Right atrium auricular region (tissue), 2 donors: ENCODE measurements at regions not wholly inside any gene's neighbourhood (a gene's known extent, or its start where the extent isn't known, plus 50 kb on each side); places are given as distances from the start of the nearest gene placed in this dataset.
"Not testable (repeated sequence)": the region's sequence is repeated elsewhere in the genome, so short reads cannot be mapped to it uniquely, and the experiment has no call there.

ENCODE experiments used
- DNase-seq: peaks from one replicate; pipeline ENCODE4 v3.0.0-alpha.2; 2019; ENCODE audit warnings: low spot score
- H3K27ac ChIP-seq, 2 donors: fragments of 200-600 bp; sonication (generic); 1 replicate in 1 of 2; 2 replicates in 1 of 2; pipeline ENCODE4 v1.5.1; 2016 to 2019
- H3K27me3 ChIP-seq, 2 donors: fragments of 200-600 bp; sonication (generic); one replicate each; pipeline versions ENCODE4 v1.5.1 to v1.6.0; 2017 to 2019
- H3K36me3 ChIP-seq: fragments of 200-600 bp; sonication (generic); one replicate; pipeline ENCODE4 v1.5.1; 2016
- H3K4me1 ChIP-seq, 2 donors: fragments of 200-600 bp; sonication (generic); one replicate each; pipeline versions ENCODE4 v1.5.1 to v1.6.0; 2017 to 2019
- H3K4me3 ChIP-seq, 2 donors: fragments of 200-600 bp; sonication (generic); 1 replicate in 1 of 2; 2 replicates in 1 of 2; pipeline ENCODE4 v1.5.1; 2017 to 2019; ENCODE audit warnings: mild to moderate bottlenecking in 1 of 2, moderate library complexity in 1 of 2
- H3K9me3 ChIP-seq, 2 donors: fragments of 200-600 bp; sonication (generic); one replicate each; pipeline ENCODE4 v1.5.1; 2019
- CTCF ChIP-seq, 2 donors: fragments of 200-600 bp; sonication (generic); IDR thresholded peaks; one replicate each; pipeline ENCODE4 v1.5.1; 2019; ENCODE audit warnings: antibody characterized with exemption in 2 of 2

GRCh38 chr14:84496677-84497076, 1033.3 kb upstream of the FLRT2 start:
- DNase-seq: no peak
- Histone ChIP-seq H3K36me3 (no peaks in the 10 kb centered on the region), H3K4me1 (no peaks in the 10 kb centered on the region), H3K4me3 (no peak overlapping the region), H3K27ac (no peak overlapping the region), H3K27me3 (no peaks in the 10 kb centered on the region), H3K9me3 (no peaks in the 10 kb centered on the region)
- TF ChIP-seq CTCF (IDR thresholded peaks at IDR 0.05): no peak

GRCh38 chr14:84512823-84513222, 1017.1 kb upstream of the FLRT2 start:
- H3K36me3 ChIP-seq, H3K4me1 ChIP-seq, DNase-seq, H3K27ac ChIP-seq, H3K27me3 ChIP-seq, H3K4me3 ChIP-seq, H3K9me3 ChIP-seq: not testable (repeated sequence)

GRCh38 chr14:84519836-84520235, 1010.1 kb upstream of the FLRT2 start:
- H3K36me3 ChIP-seq: no peaks in the 10 kb centered on the region
- no peak overlapping the region for H3K4me3 ChIP-seq
- no peak for TF ChIP-seq CTCF (IDR thresholded peaks at IDR 0.05)
- H3K9me3 ChIP-seq: no peaks in the 10 kb centered on the region
- no peaks in the 10 kb centered on the region for H3K4me1 ChIP-seq
- H3K27ac ChIP-seq: no peak overlapping the region
- no peak for DNase-seq
- no peaks in the 10 kb centered on the region for H3K27me3 ChIP-seq

- Histone ChIP-seq H3K9me3 (no peaks in the 10 kb centered on the region), H3K27ac (no peak overlapping the region), H3K27me3 (no peaks in the 10 kb centered on the region), H3K36me3 (no peaks in the 10 kb centered on the region), H3K4me1 (no peaks in the 10 kb centered on the region), H3K4me3 (no peak overlapping the region)
- no peak for DNase-seq
- TF ChIP-seq CTCF (IDR thresholded peaks at IDR 0.05): no peak
Observed at GRCh38 chr14:84520711-84521338, 1009.1 kb upstream of the FLRT2 start.

- no peak for TF ChIP-seq CTCF (IDR thresholded peaks at IDR 0.05)
- Histone ChIP-seq H3K27me3 (no peaks in the 10 kb centered on the region), H3K27ac (no peak overlapping the region), H3K4me1 (no peaks in the 10 kb centered on the region), H3K9me3 (no peaks in the 10 kb centered on the region), H3K4me3 (no peak overlapping the region), H3K36me3 (no peaks in the 10 kb centered on the region)
- no peak for DNase-seq
Observed at GRCh38 chr14:84523746-84524145, 1006.2 kb upstream of the FLRT2 start.

GRCh38 chr14:84527706-84528105, 1002.2 kb upstream of the FLRT2 start:
- H3K27me3 ChIP-seq: no peaks in the 10 kb centered on the region
- DNase-seq: no peak
- H3K4me3 ChIP-seq: no peak overlapping the region
- H3K4me1 ChIP-seq: no peaks in the 10 kb centered on the region
- H3K27ac ChIP-seq: no peak overlapping the region
- no peaks in the 10 kb centered on the region for H3K9me3 ChIP-seq
- no peaks in the 10 kb centered on the region for H3K36me3 ChIP-seq
- TF ChIP-seq CTCF (IDR thresholded peaks at IDR 0.05): no peak
